Neuronal stem cell (in vitro differentiated cells): ENCODE measurements at regions not wholly inside any gene's neighbourhood (a gene's known extent, or its start where the extent isn't known, plus 50 kb on each side); places are given as distances from the start of the nearest gene placed in this dataset.
A peak's percentile ranks its signal among the peaks of the same experiment; 100 is the strongest.

Experiments used
- DNase-seq: peaks from one replicate; pipeline ENCODE4 v3.0.0-alpha.2; 2013; ENCODE audit warnings: low spot score
- H2AFZ ChIP-seq: one replicate; pipeline ENCODE4 v1.6.1; 2013; ENCODE audit warnings: mild to moderate bottlenecking, low read length, inconsistent platforms
- H2AK5ac ChIP-seq: 2 replicates; pipeline ENCODE4 v1.6.1; 2013; ENCODE audit warnings: low read depth, mild to moderate bottlenecking, inconsistent platforms, low read length, moderate library complexity, mixed read lengths
- H2BK120ac ChIP-seq: 2 replicates; pipeline ENCODE4 v1.6.1; 2013; ENCODE audit warnings: low read depth, mild to moderate bottlenecking, inconsistent platforms, low read length, moderate library complexity, mixed read lengths
- H2BK12ac ChIP-seq: one replicate; pipeline ENCODE4 v1.6.1; 2013; ENCODE audit warnings: low read length, inconsistent platforms
- H2BK15ac ChIP-seq: 2 replicates; pipeline ENCODE4 v1.6.1; 2013; ENCODE audit warnings: mild to moderate bottlenecking, low read length, inconsistent platforms, mixed read lengths
- H2BK5ac ChIP-seq: one replicate; pipeline ENCODE4 v1.6.1; 2013; ENCODE audit warnings: inconsistent platforms, mild to moderate bottlenecking, low read length, moderate library complexity
- H3K14ac ChIP-seq: one replicate; pipeline ENCODE4 v1.6.1; 2013; ENCODE audit warnings: low read length, inconsistent platforms
- H3K18ac ChIP-seq: 2 replicates; pipeline ENCODE4 v1.6.1; 2013; ENCODE audit warnings: low read length, inconsistent platforms
- H3K23ac ChIP-seq: 2 replicates; pipeline ENCODE4 v1.6.1; 2013; ENCODE audit warnings: low read depth, mild to moderate bottlenecking, mixed read lengths, low read length, inconsistent platforms; ENCODE audit not compliant: poor library complexity
- H3K27ac ChIP-seq: replicated peaks from 3 replicates; pipeline ENCODE4 v1.5.1; 2013; ENCODE audit warnings: low read length, inconsistent platforms
- H3K27me3 ChIP-seq, 3 experiments: 2 replicates each; pipeline ENCODE4 v1.6.1; 2013; ENCODE audit warnings: low read length in 3 of 3, mild to moderate bottlenecking in 2 of 3, inconsistent platforms in 1 of 3, low read depth in 1 of 3, mixed read lengths in 1 of 3, moderate library complexity in 1 of 3; ENCODE audit not compliant: control insufficient read depth in 3 of 3, insufficient read depth in 3 of 3
- H3K36me3 ChIP-seq, 2 donors: replicated peaks in 1 of 2; 2 replicates each; pipeline ENCODE4 v1.6.1; 2013; ENCODE audit warnings: low read length in 2 of 2; ENCODE audit not compliant: control insufficient read depth in 2 of 2, insufficient read depth in 2 of 2
- H3K4ac ChIP-seq: 2 replicates; pipeline ENCODE4 v1.6.1; 2013; ENCODE audit warnings: inconsistent platforms, mild to moderate bottlenecking, low read length, moderate library complexity
- H3K4me1 ChIP-seq, 2 donors: 1 replicate in 1 of 2; 2 replicates in 1 of 2; pipeline ENCODE4 v1.6.1; 2013; ENCODE audit warnings: low read length in 2 of 2, low read depth in 1 of 2; ENCODE audit not compliant: control insufficient read depth in 2 of 2, insufficient read depth in 1 of 2
- H3K4me2 ChIP-seq: one replicate; pipeline ENCODE4 v1.6.1; 2013; ENCODE audit warnings: mild to moderate bottlenecking, low read length, inconsistent platforms; ENCODE audit not compliant: insufficient read depth, poor library complexity, severe bottlenecking
- H3K4me3 ChIP-seq, 2 donors: 2 replicates each; pipeline ENCODE4 v1.5.1; 2013; ENCODE audit warnings: low read length in 2 of 2, mild to moderate bottlenecking in 2 of 2, inconsistent platforms in 1 of 2, moderate library complexity in 1 of 2
- H3K79me1 ChIP-seq: one replicate; pipeline ENCODE4 v1.6.1; 2013; ENCODE audit warnings: low read depth, mild to moderate bottlenecking, inconsistent platforms, low read length, moderate library complexity
- H3K9ac ChIP-seq: one replicate; pipeline ENCODE4 v1.6.1; 2013; ENCODE audit warnings: mild to moderate bottlenecking, low read depth, low read length, inconsistent platforms; ENCODE audit not compliant: poor library complexity
- H3K9me3 ChIP-seq, 2 donors: replicated peaks in 1 of 2; 2 replicates each; pipeline versions ENCODE3 to v1.6.1; 2013; ENCODE audit warnings: low read length in 2 of 2, mild to moderate bottlenecking in 2 of 2, inconsistent platforms in 1 of 2, low read depth in 1 of 2, mixed read lengths in 1 of 2, moderate library complexity in 1 of 2; ENCODE audit not compliant: control insufficient read depth in 2 of 2, insufficient read depth in 1 of 2
- H4K8ac ChIP-seq: one replicate; pipeline ENCODE4 v1.6.1; 2013; ENCODE audit warnings: low read depth, mild to moderate bottlenecking, inconsistent platforms, low read length, moderate library complexity
- H4K91ac ChIP-seq: one replicate; pipeline ENCODE4 v1.6.1; 2013; ENCODE audit warnings: low read length, low read depth, mild to moderate bottlenecking, inconsistent platforms; ENCODE audit not compliant: poor library complexity
- WGBS, 2 donors: extraction: QIAGEN DNeasy Blood & Tissue Kit; methylation state at CpG; one replicate each; pipeline ENCODE4 v1.1.7; 2013; ENCODE audit warnings: missing lambda C conversion rate in 2 of 2, mixed read lengths in 1 of 2; ENCODE audit not compliant: insufficient read length in 2 of 2, insufficient replicate concordance in 1 of 2; ENCODE audit errors: extremely low coverage in 2 of 2; 5-methylcytosine and 5-hydroxymethylcytosine counted together

DNA sequence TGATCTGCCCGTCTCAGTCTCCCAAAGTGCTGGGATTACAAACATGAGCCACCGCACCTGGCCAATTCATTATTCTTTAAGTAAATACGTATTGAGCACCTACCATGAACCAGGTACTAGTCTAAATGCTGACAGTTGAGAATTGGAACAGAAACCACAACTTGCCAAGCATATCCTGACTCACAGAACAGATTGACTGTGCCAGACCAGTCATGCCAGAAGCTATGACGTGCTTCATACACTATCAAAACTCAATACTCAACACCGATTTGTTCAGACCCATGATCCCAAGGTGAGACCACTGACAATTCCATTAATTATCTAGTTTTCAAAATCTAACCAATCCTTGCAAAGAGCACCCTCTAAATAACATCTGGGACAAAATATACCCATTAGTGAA lies 148.6 kb downstream of the B3GNT2 start:
- no peak for DNase-seq
- no CpG with 5 or more reads among the region's 5 CpGs for WGBS, 2 donors

DNA sequence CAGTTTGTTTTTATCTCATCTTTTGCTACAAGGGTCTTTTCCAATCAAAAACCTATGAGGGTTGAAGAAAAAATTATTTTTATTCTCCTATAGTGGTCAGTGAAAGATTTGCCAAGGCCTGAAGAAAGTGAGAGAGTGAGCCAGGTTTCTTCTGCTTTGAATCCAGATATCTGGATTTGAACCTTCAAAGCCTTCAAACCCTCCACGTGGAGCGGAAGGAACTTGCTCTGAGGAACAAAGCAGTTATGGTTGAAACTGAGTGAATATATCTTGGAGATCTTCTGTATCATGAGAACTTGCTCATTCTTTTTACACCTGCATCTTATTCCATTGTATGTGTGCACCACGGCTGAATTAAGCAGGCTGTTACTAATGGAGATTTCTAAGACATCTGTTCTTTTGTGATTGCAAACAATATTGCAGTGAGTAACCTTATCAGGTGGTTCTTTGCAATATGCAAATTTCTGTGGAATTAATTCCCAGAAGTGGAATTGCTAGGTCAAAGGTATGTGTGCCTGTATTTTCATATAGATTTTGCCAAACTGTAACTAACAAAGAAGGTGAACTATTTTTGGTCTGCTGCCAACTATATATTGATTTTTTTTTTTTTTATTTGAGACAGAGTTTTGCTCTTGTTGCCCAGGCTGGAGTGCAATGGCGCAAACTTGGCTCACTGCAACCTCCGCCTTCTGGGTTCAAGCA lies 147.9 kb downstream of the B3GNT2 start:
- no peak overlapping the region for H3K4me2 ChIP-seq
- H2AFZ ChIP-seq, result no peak overlapping the region
- no peak overlapping the region for H2BK120ac ChIP-seq
- no CpG with 5 or more reads among the region's 5 CpGs for WGBS, 2 donors
- H3K9me3 ChIP-seq, result no peaks in the 10 kb centered on the region
- H3K4me3 ChIP-seq, result no peak overlapping the region
- no peaks in the 10 kb centered on the region for H3K36me3 ChIP-seq
- H3K4me1 ChIP-seq, result peaks cover 3 to 9% of the 10 kb centered on the region in 2 donors
- H2BK15ac ChIP-seq, result no peak overlapping the region
- H2AK5ac ChIP-seq, result no peak overlapping the region
- no peak overlapping the region for H4K8ac ChIP-seq
- no peak for DNase-seq
- H3K23ac ChIP-seq, result no peak overlapping the region
- H3K14ac ChIP-seq, result no peak overlapping the region
- no peak overlapping the region for H3K27ac ChIP-seq
- H3K79me1 ChIP-seq, result no peaks in the 10 kb centered on the region
- H2BK5ac ChIP-seq, result no peak overlapping the region
- no peak overlapping the region for H3K4ac ChIP-seq
- H3K27me3 ChIP-seq, result no peaks in the 10 kb centered on the region
- no peak overlapping the region for H3K9ac ChIP-seq
- no peak overlapping the region for H4K91ac ChIP-seq
- no peak overlapping the region for H2BK12ac ChIP-seq
- no peak overlapping the region for H3K18ac ChIP-seq

More for the DNA sequence above, 148.6 kb downstream of the B3GNT2 start:
- Histone ChIP-seq H2BK12ac (no peak overlapping the region), H2BK5ac (no peak overlapping the region), H3K4me3 (no peak overlapping the region), H3K36me3 (no peaks in the 10 kb centered on the region), H2AFZ (no peak overlapping the region), H3K23ac (no peak overlapping the region), H3K18ac (no peak overlapping the region), H3K9me3 (no peaks in the 10 kb centered on the region), H2AK5ac (no peak overlapping the region), H3K14ac (no peak overlapping the region), H2BK15ac (no peak overlapping the region), H3K9ac (no peak overlapping the region), H3K4me1 (peaks cover 3 to 9% of the 10 kb centered on the region in 2 donors), H3K27me3 (no peaks in the 10 kb centered on the region), H3K27ac (no peak overlapping the region), H4K91ac (no peak overlapping the region), H2BK120ac (no peak overlapping the region), H3K79me1 (no peaks in the 10 kb centered on the region), H4K8ac (no peak overlapping the region), H3K4me2 (no peak overlapping the region), H3K4ac (no peak overlapping the region)

DNA sequence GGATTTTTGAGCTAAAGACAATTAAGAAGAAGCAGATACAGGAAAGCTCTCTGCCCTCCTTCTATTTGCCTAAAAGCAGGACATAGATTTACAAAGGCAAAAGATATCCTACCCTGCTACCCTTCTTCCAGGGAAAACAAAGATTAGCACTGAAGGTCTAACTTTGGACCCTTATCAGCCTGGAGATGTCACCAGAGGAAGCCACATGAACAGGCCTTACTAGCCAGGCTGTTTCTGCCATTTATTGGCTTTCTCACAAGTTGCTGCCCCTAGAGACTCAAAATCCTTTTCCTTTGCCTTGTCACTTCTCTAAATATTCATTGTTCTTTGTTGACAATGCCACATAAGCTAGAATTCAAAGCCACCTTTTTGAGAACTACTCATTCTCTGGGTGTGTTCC lies 147.3 kb downstream of the B3GNT2 start:
- Histone ChIP-seq H2AFZ (no peak overlapping the region), H3K9ac (no peak overlapping the region), H3K9me3 (no peaks in the 10 kb centered on the region), H4K8ac (no peak overlapping the region), H3K27me3 (no peaks in the 10 kb centered on the region), H2BK120ac (no peak overlapping the region), H3K18ac (no peak overlapping the region), H3K79me1 (no peaks in the 10 kb centered on the region), H3K27ac (no peak overlapping the region), H4K91ac (no peak overlapping the region), H2BK12ac (no peak overlapping the region), H2BK15ac (no peak overlapping the region), H3K4me3 (no peak overlapping the region), H3K36me3 (no peaks in the 10 kb centered on the region), H2BK5ac (no peak overlapping the region), H3K23ac (no peak overlapping the region), H3K4me2 (no peak overlapping the region), H3K4ac (no peak overlapping the region), H2AK5ac (no peak overlapping the region), H3K4me1 (peaks cover 3 to 9% of the 10 kb centered on the region in 2 donors), H3K14ac (no peak overlapping the region)
- no peak for DNase-seq

DNA sequence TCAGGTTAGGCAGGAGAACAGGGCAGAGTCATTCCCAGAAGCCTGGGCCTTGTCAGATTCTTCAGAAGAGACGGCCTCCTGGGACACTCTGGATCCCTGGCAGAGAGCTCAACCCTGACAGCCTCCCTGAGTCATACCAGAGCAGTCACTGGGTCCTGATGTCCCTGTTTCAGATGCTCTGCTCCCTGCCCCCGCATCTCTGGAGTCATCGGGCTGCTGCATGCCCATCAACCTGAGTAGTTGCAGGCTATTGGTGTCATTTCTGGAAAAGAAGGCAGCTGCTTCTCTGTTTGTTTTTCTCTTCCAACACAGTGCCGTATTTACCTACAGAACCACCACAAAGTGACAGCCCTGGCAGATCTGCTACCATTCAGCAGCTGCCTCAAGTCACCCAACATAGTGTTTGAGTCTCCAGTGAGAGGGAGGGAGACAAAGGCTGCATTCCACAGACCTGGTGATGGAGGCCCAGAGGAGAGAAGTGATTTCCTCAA lies 145.1 kb downstream of the B3GNT2 start:
- Histone ChIP-seq H2BK5ac (no peak overlapping the region), H2AK5ac (no peak overlapping the region), H3K79me1 (no peaks in the 10 kb centered on the region), H3K4me3 (no peak overlapping the region), H3K36me3 (no peaks in the 10 kb centered on the region), H2BK15ac (no peak overlapping the region), H3K4me2 (no peak overlapping the region), H4K8ac (peak overlapping the region; percentile 19), H2BK12ac (no peak overlapping the region), H4K91ac (no peak overlapping the region), H3K4me1 (peaks cover 3 to 10% of the 10 kb centered on the region in 2 donors), H3K18ac (no peak overlapping the region), H3K14ac (no peak overlapping the region), H3K27me3 (no peaks in the 10 kb centered on the region), H3K9ac (no peak overlapping the region), H3K23ac (no peak overlapping the region), H3K27ac (no peak overlapping the region), H2BK120ac (no peak overlapping the region), H2AFZ (peak overlapping the region; percentile 82), H3K9me3 (no peaks in the 10 kb centered on the region), H3K4ac (no peak overlapping the region)
- no peak for DNase-seq
- WGBS, 2 donors, result no CpG with 5 or more reads among the region's 4 CpGs
